ENCODE measurements at regions not wholly inside any gene's neighbourhood (a gene's known extent, or its start where the extent isn't known, plus 50 kb on each side); places are given as distances from the start of the nearest gene placed in this dataset.

DNA sequence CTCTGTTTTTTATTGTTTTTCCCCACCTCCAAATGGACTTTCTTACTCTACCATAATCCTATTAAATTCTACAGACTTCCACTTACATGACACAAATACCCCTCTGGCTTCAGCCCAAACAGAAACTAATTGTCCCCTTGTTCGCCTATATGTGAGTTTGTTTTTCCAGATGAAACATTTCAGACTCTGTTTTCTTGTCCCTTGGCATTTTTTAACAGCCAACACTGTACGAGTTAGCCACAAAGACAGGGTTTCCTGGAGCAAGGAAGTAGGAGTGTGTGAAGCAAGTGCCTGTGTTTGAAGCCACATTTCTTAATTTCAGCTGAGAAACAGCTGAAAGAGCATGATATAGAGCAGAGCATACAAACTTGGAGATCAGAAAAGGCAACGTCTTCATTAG lies 382.2 kb upstream of the CDH5 start:
- peaks cover 42% of the 10 kb centered on the region for H3K4me1 Mint-ChIP-seq
- H3K9me3 Mint-ChIP-seq = peaks cover 24% of the 10 kb centered on the region
- H3K27ac Mint-ChIP-seq = peak overlapping the region; percentile 37
- no peak for DNase-seq
- H3K4me3 Mint-ChIP-seq = no peak overlapping the region
- peaks cover 3% of the 10 kb centered on the region for H3K27me3 Mint-ChIP-seq (ENCODE audit: low read depth, poor library complexity)
- TF ChIP-seq, protein P1, sequence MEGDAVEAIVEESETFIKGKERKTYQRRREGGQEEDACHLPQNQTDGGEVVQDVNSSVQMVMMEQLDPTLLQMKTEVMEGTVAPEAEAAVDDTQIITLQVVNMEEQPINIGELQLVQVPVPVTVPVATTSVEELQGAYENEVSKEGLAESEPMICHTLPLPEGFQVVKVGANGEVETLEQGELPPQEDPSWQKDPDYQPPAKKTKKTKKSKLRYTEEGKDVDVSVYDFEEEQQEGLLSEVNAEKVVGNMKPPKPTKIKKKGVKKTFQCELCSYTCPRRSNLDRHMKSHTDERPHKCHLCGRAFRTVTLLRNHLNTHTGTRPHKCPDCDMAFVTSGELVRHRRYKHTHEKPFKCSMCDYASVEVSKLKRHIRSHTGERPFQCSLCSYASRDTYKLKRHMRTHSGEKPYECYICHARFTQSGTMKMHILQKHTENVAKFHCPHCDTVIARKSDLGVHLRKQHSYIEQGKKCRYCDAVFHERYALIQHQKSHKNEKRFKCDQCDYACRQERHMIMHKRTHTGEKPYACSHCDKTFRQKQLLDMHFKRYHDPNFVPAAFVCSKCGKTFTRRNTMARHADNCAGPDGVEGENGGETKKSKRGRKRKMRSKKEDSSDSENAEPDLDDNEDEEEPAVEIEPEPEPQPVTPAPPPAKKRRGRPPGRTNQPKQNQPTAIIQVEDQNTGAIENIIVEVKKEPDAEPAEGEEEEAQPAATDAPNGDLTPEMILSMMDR (IDR thresholded peaks at IDR 0.05) = no peak
- H3K36me3 Mint-ChIP-seq (ENCODE audit: low read depth) = peaks cover 4% of the 10 kb centered on the region

DNA sequence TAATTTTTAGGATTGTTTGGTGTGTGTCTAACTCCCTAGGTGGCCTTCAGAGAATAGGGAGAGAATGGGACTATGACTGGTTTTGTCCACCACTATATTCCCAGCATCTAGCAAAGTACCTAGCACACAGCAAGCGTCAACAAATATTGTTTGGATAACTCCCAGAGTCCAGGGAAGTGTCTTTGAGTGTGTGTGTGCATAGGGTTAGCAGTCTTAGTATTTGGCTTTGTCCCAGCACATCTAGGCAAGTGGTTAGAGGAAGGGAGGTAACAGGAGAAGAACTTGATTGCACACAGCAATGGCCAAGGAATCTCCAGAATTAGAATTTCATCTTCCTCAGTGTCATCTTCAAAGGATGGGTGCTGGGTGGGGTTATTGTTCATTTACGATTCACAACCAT lies 385.4 kb upstream of the CDH5 start:
- Mint-ChIP-seq H3K4me1 (peaks cover 24% of the 10 kb centered on the region), H3K36me3 (ENCODE audit: low read depth) (no peaks in the 10 kb centered on the region)

DNA sequence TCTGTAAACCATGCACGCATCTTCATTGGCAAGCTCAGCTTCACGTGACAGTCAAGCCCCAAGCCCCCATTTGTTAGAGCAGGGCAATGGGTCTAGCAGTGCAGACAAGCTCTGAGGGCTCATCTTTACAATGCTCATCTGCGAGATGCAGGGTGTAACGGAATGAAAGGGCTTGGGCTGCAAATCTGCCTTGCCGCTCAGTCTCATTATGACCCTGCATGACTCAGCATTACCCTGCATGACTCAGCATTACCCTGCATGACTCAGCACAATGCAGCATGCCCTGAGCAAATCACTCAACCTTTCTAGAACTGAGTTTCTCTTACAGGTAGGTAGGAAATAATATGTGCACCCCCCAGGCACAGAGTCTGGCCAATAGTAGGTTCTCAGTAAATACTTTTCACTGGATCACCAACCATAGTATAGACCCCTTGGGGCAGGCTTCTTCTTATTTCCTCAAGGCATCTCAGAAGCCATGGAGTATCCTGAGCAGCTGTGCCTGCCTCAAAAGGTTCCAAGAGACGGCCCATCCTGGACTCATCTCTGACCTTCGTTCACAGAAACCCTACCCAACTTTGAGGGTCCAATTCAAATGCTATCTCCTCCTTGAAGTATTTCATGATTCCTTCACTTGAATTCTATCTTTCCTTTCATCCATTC lies 391.3 kb upstream of the CDH5 start:
- Mint-ChIP-seq H3K4me3 (no peak overlapping the region), H3K27me3 (ENCODE audit: low read depth, poor library complexity) (peaks cover 4% of the 10 kb centered on the region), H3K36me3 (ENCODE audit: low read depth) (no peaks in the 10 kb centered on the region), H3K27ac (no peak overlapping the region), H3K9me3 (peaks cover 21% of the 10 kb centered on the region), H3K4me1 (no peaks in the 10 kb centered on the region)
- no peak for DNase-seq
- TF ChIP-seq, protein P1 (IDR thresholded peaks at IDR 0.05) = no peak

More for the DNA sequence above, 385.4 kb upstream of the CDH5 start:
- no peak overlapping the region for H3K27ac Mint-ChIP-seq
- DNase-seq = no peak
- TF ChIP-seq, protein P1 (IDR thresholded peaks at IDR 0.05) = no peak
- H3K27me3 Mint-ChIP-seq (ENCODE audit: low read depth, poor library complexity) = no peaks in the 10 kb centered on the region
- peaks cover 11% of the 10 kb centered on the region for H3K9me3 Mint-ChIP-seq
- no peak overlapping the region for H3K4me3 Mint-ChIP-seq

DNA sequence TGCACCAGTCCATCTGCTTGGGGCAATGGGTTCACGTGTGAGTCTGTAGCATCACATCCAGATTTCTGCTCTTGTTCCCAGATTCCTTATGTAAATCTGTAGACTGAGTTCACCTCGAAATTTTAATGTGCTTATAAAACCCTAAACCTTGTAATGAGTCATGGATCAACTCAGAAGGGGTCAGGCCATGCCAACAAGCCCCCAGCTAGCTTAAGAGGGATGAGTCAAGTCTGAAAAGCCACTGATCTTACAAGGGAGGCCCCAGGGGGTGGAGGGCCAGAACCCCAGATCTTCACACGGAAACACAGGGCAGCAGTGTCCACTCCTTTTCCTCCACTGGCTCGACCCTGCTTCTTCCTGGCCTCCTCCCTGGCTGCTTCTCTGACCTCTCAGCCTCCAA lies 399.1 kb upstream of the CDH5 start:
- Mint-ChIP-seq H3K36me3 (ENCODE audit: low read depth) (no peaks in the 10 kb centered on the region), H3K4me3 (no peak overlapping the region), H3K4me1 (peaks cover 33% of the 10 kb centered on the region), H3K9me3 (peaks cover 14% of the 10 kb centered on the region), H3K27ac (no peak overlapping the region), H3K27me3 (ENCODE audit: low read depth, poor library complexity) (no peaks in the 10 kb centered on the region)
- no peak for DNase-seq
- TF ChIP-seq, protein P1 (IDR thresholded peaks at IDR 0.05) = no peak

DNA sequence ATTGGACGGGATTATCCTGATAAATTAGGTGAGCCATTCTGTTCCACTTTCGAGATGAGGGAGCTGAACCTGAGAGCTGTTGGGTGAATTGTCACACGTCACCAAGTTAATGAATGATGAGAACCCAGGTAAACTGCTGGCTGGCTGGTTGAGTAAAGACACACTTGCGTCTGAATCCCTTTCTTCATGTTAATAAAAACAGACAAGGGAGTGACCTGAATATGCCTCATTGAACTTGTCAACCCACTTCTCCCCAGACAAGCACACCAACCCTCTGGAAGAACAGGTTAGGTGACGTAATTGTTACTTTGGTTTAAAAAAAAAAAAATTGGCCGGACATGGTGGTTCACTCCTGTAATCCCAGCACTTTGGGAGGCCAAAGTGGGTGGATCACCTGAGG lies 400.9 kb upstream of the CDH5 start:
- Mint-ChIP-seq H3K36me3 (ENCODE audit: low read depth) (no peaks in the 10 kb centered on the region), H3K27me3 (ENCODE audit: low read depth, poor library complexity) (no peaks in the 10 kb centered on the region), H3K27ac (no peak overlapping the region), H3K9me3 (peaks cover 5% of the 10 kb centered on the region), H3K4me3 (no peak overlapping the region), H3K4me1 (peaks cover 50% of the 10 kb centered on the region)
- DNase-seq = no peak
- TF ChIP-seq, protein P1 (IDR thresholded peaks at IDR 0.05) = no peak

DNA sequence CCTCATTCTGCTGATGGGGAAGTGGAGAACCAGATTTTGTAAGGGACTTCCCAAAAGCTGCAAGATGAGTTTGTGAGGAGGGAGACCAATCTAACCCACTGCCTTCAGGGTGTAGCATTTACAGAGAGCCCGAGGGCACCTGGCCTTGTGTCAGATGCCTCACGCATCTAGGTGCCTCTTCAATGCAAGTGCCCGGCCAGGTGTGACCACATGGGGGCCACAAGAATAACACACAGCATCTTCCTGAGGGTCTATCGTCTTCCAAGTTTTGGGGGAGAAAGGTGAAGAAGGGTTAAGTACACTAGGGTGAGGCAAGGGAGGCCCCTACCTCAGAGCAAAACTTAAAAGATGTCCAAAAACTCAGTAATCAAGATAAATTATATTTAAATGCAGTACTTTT lies 401.7 kb upstream of the CDH5 start:
- no peaks in the 10 kb centered on the region for H3K27me3 Mint-ChIP-seq (ENCODE audit: low read depth, poor library complexity)
- TF ChIP-seq, protein P1 (IDR thresholded peaks at IDR 0.05) = no peak
- no peaks in the 10 kb centered on the region for H3K9me3 Mint-ChIP-seq
- no peak overlapping the region for H3K4me3 Mint-ChIP-seq
- H3K36me3 Mint-ChIP-seq (ENCODE audit: low read depth) = no peaks in the 10 kb centered on the region
- H3K4me1 Mint-ChIP-seq = peaks cover 59% of the 10 kb centered on the region
- no peak for DNase-seq
- peak overlapping the region; percentile 27 for H3K27ac Mint-ChIP-seq
